ENCODE measurements at regions not wholly inside any gene's neighbourhood (a gene's known extent, or its start where the extent isn't known, plus 50 kb on each side); places are given as distances from the start of the nearest gene placed in this dataset.

DNA sequence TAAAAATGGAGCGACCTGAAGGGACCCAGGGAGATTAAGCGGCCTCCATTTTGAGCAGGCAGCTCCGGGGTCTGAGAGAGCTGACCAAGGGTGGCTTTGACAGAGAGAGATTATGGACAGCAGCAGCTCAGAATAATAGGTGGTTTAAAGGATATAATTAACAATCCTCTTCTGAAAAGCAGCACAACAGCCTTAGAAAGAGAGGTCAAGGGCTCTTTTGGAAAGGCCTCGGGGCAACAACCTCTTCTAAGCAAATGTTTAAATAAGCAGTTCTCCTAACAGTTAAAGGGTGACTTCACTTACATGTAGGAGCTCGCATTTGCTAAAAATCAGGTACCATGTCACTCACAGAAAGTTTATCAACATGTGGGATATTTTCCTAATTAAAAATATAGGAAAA, 87.2 kb upstream of the FRMD6 start:
- no peak for TF ChIP-seq CTCF (IDR thresholded peaks at IDR 0.05; ENCODE audit: insufficient read depth, low read length, poor library complexity, severe bottlenecking)
- no peak for TF ChIP-seq EZH2phosphoT487 (conservative IDR thresholded peaks at IDR 0.05; ENCODE audit: low read length)
